Lower lobe of right lung (tissue), 2 donors: ENCODE measurements at regions not wholly inside any gene's neighbourhood (a gene's known extent, or its start where the extent isn't known, plus 50 kb on each side); places are given as distances from the start of the nearest gene placed in this dataset.

ENCODE experiments used
- ATAC-seq, 2 donors: fragments of 200-7000 bp; cut with Tn5 transposase; one replicate each; pipeline ENCODE4 v1.9.1; 2020 to 2022; ENCODE audit warnings: mild to moderate bottlenecking in 2 of 2, moderate library complexity in 2 of 2
- DNase-seq: peaks from one replicate; pipeline ENCODE4 v3.0.0-alpha.2; 2020
- H3K27ac ChIP-seq: fragments of 200-600 bp; one replicate; pipeline ENCODE4 v1.8.0; 2022
- H3K27me3 ChIP-seq: fragments of 200-600 bp; one replicate; pipeline ENCODE4 v1.8.0; 2022; ENCODE audit warnings: low read depth
- H3K36me3 ChIP-seq: fragments of 200-600 bp; one replicate; pipeline ENCODE4 v1.8.0; 2022; ENCODE audit warnings: mild to moderate bottlenecking
- H3K4me1 ChIP-seq: fragments of 200-600 bp; one replicate; pipeline ENCODE4 v1.8.0; 2022
- H3K4me3 ChIP-seq: fragments of 200-600 bp; one replicate; pipeline ENCODE4 v1.8.0; 2022; ENCODE audit warnings: mild to moderate bottlenecking
- H3K9me3 ChIP-seq: fragments of 200-600 bp; one replicate; pipeline ENCODE4 v1.8.0; 2022
- intact Hi-C: fragments of 100-400 bp; cut with DNase I; formaldehyde crosslinking; loops from one replicate; pipeline ENCODE4 v1.11.0; 2022
- TF ChIP-seq, protein P1 (sequence below): fragments of 200-600 bp; IDR thresholded peaks from one replicate; pipeline ENCODE4 v1.8.0; 2022; ENCODE audit warnings: antibody characterized with exemption, mild to moderate bottlenecking
- donor health status: DM: no; HTN: yes; CAD: no; lungs with severe emphysema.

DNA sequence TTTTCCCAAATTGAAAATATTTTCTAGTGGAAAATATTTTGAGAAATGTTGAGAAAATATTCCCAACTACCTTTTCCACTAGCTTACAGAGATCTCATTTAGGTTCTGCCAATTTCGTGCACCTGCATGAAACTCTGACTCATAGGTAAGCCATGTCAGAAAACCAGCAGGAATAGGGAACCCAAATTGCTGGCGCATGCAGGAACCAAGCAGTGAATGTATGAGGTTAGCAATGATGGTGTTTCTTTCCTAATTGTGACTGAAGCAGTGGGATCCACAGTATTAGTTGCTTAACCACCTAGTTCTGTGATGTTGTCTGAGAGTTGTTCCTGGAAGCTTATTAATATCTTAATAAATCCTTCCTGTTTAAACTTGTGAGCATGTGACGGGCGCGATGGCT is 381.0 kb upstream of the TRAM1L1 start:
- no peak for DNase-seq
- Histone ChIP-seq H3K36me3 (no peaks in the 10 kb centered on the region), H3K4me1 (no peaks in the 10 kb centered on the region), H3K4me3 (no peak overlapping the region), H3K27me3 (no peaks in the 10 kb centered on the region), H3K9me3 (no peaks in the 10 kb centered on the region), H3K27ac (no peak overlapping the region)
- TF ChIP-seq, protein P1, sequence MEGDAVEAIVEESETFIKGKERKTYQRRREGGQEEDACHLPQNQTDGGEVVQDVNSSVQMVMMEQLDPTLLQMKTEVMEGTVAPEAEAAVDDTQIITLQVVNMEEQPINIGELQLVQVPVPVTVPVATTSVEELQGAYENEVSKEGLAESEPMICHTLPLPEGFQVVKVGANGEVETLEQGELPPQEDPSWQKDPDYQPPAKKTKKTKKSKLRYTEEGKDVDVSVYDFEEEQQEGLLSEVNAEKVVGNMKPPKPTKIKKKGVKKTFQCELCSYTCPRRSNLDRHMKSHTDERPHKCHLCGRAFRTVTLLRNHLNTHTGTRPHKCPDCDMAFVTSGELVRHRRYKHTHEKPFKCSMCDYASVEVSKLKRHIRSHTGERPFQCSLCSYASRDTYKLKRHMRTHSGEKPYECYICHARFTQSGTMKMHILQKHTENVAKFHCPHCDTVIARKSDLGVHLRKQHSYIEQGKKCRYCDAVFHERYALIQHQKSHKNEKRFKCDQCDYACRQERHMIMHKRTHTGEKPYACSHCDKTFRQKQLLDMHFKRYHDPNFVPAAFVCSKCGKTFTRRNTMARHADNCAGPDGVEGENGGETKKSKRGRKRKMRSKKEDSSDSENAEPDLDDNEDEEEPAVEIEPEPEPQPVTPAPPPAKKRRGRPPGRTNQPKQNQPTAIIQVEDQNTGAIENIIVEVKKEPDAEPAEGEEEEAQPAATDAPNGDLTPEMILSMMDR = no peak
- intact Hi-C loops = no loop called here
- ATAC-seq = no peak

DNA sequence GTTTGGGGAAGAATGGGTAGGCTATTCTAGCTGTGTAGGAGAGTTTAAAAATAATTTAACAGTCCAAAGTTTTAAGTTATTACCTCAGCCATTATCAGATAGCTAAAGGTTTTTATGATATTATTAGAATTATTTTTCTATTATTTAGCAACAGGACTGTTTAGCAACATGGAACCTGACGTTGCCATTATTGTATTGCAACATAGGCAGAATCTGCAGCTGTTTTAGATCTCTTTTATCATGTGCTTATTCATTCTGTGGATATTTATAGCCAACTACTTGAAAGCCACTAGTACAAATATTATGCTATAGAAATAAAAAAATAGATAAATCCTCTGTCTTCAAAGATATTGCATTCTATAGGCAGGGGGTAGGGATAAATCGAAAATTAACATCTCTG is 382.0 kb upstream of the TRAM1L1 start:
- Histone ChIP-seq H3K9me3 (no peaks in the 10 kb centered on the region), H3K27me3 (no peaks in the 10 kb centered on the region), H3K4me3 (no peak overlapping the region), H3K36me3 (no peaks in the 10 kb centered on the region), H3K4me1 (no peaks in the 10 kb centered on the region), H3K27ac (no peak overlapping the region)
- TF ChIP-seq, protein P1 = no peak
- DNase-seq (no peak), ATAC-seq (no peak)
- intact Hi-C loops = no loop called here

DNA sequence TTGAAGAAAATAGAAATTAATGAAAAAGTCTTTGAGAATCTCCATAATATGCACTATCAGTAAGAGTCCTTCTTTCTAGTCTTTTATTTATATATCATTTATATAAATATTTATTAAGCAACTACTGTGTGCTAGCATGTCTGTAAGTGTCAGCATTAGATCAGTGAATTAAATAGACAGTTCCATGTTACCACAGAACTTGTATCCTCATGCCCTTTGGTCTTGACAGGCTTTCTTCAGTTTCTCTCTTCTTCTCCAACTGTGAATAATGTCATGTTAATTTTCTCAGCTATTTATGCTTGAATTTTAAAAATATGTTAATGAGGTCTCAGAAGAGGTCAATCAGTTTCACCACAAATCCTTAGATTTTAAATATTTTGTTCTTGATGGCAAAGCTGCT is 389.6 kb upstream of the TRAM1L1 start:
- no peaks in the 10 kb centered on the region for H3K4me1 ChIP-seq
- TF ChIP-seq, protein P1 = no peak
- intact Hi-C loops = no loop called here
- H3K27ac ChIP-seq = no peak overlapping the region
- DNase-seq (no peak), ATAC-seq (no peak)
- no peak overlapping the region for H3K4me3 ChIP-seq
- no peaks in the 10 kb centered on the region for H3K27me3 ChIP-seq
- H3K36me3 ChIP-seq = no peaks in the 10 kb centered on the region
- no peaks in the 10 kb centered on the region for H3K9me3 ChIP-seq

DNA sequence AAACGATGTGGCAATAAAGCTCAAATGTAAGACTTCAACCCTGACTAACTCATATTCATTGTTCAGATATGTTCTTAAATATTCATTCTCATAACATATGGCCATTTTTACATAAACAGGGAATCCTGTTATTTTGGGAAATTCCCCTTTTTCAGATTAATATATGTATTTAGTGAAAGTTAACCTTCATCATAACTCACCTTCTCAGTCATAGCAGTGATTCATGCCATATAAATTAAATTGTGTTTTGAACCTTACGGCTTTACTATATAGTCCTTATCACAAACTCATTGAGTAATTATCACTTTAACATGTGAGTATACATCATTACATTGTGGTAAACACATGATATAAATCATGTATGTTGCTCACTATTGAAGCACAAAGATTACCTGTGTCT is 392.5 kb upstream of the TRAM1L1 start:
- no peaks in the 10 kb centered on the region for H3K9me3 ChIP-seq
- no peaks in the 10 kb centered on the region for H3K4me1 ChIP-seq
- no peak overlapping the region for H3K4me3 ChIP-seq
- TF ChIP-seq, protein P1 = no peak
- intact Hi-C loops = no loop called here
- H3K36me3 ChIP-seq = no peaks in the 10 kb centered on the region
- no peak overlapping the region for H3K27ac ChIP-seq
- no peak for DNase-seq
- no peak for ATAC-seq
- H3K27me3 ChIP-seq = no peaks in the 10 kb centered on the region

DNA sequence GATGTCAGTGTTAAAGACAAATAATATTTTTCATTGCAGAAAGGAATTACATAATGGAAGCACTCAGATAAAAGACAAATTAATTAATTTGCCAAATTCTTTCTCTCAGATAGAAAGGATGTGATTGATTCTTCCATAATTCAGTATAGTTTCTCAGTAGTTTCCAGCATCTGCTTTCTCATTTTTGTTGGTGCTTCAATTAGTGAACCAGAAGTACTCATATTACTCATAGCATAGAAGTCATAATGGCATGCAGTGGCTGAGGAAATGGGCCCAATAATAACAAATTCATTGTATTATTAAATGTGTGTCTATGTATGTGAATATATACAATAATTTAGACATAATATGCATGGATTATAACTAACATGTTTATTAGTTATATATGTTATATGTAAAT is 393.3 kb upstream of the TRAM1L1 start:
- Histone ChIP-seq H3K4me3 (no peak overlapping the region), H3K27me3 (no peaks in the 10 kb centered on the region), H3K9me3 (no peaks in the 10 kb centered on the region), H3K4me1 (no peaks in the 10 kb centered on the region), H3K27ac (no peak overlapping the region), H3K36me3 (no peaks in the 10 kb centered on the region)
- ATAC-seq (no peak), DNase-seq (no peak)
- TF ChIP-seq, protein P1 = no peak
- intact Hi-C loops = no loop called here

DNA sequence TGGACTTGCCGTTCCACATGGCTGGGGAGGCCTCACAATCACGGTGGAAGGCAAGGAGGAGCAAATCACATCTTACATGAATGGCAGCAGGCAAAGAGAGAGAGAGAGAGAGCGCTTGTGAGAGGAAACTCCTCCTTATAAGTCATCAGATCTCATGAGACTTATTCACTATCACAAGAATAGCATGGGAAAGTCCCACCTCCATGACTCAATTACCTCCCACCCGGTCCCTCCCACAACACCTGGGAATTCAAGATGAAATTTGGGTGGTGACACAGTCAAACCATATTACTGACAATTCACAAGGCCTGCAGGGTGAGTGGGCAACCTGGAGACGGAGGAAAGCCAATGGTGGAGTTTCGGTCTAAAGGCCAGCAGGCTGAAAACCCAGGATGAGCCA is 394.3 kb upstream of the TRAM1L1 start:
- Histone ChIP-seq H3K27me3 (no peaks in the 10 kb centered on the region), H3K4me3 (no peak overlapping the region), H3K4me1 (no peaks in the 10 kb centered on the region), H3K27ac (no peak overlapping the region), H3K36me3 (no peaks in the 10 kb centered on the region), H3K9me3 (no peaks in the 10 kb centered on the region)
- DNase-seq (no peak), ATAC-seq (no peak)
- intact Hi-C loops = no loop called here
- TF ChIP-seq, protein P1 = no peak
